ENCODE measurements at regions not wholly inside any gene's neighbourhood (a gene's known extent, or its start where the extent isn't known, plus 50 kb on each side); places are given as distances from the start of the nearest gene placed in this dataset.

GRCh38 chr7:12947465-12947864 is 260.0 kb downstream of the ARL4A start:
- H3K9ac ChIP-seq (ENCODE audit: insufficient read length), result no peak overlapping the region
- TF ChIP-seq EZH2 (IDR thresholded peaks at IDR 0.05) (no peak), FOXP2 (optimal IDR thresholded peaks at IDR 0.05; ENCODE audit: control extremely low read depth, extremely low read length, insufficient read depth) (no peak), POLR2AphosphoS5 (IDR thresholded peaks at IDR 0.05; ENCODE audit: borderline replicate concordance, low read depth, low read length) (no peak)
- H3K36me3 ChIP-seq (ENCODE audit: insufficient read depth, low read length), result no peaks in the 10 kb centered on the region
- no peak overlapping the region for H3K4me3 ChIP-seq
- H3K27ac ChIP-seq, result no peak overlapping the region
- no peak for DNase-seq (ENCODE audit: low read depth, low spot score)
- H3K9me3 ChIP-seq (ENCODE audit: low read depth, low read length), result no peaks in the 10 kb centered on the region

- Histone ChIP-seq H3K36me3 (ENCODE audit: insufficient read depth, low read length) (no peaks in the 10 kb centered on the region), H3K9ac (ENCODE audit: insufficient read length) (peak overlapping the region; percentile 16), H3K4me3 (peak overlapping the region; percentile 59), H3K27ac (peak overlapping the region; percentile 76), H3K9me3 (ENCODE audit: low read depth, low read length) (no peaks in the 10 kb centered on the region)
- peak; percentile 76 for DNase-seq (ENCODE audit: low read depth, low spot score)
- TF ChIP-seq POLR2AphosphoS5 (IDR thresholded peaks at IDR 0.05; ENCODE audit: borderline replicate concordance, low read depth, low read length) (no peak), EZH2 (IDR thresholded peaks at IDR 0.05) (no peak), FOXP2 (optimal IDR thresholded peaks at IDR 0.05; ENCODE audit: control extremely low read depth, extremely low read length, insufficient read depth) (peak; percentile 18)
Measured at GRCh38 chr7:12949060-12949931, 261.9 kb downstream of the ARL4A start.

- no peak overlapping the region for H3K4me3 ChIP-seq
- DNase-seq (ENCODE audit: low read depth, low spot score), result no peak
- no peak overlapping the region for H3K27ac ChIP-seq
- H3K9ac ChIP-seq (ENCODE audit: insufficient read length), result no peak overlapping the region
- no peaks in the 10 kb centered on the region for H3K36me3 ChIP-seq (ENCODE audit: insufficient read depth, low read length)
- H3K9me3 ChIP-seq (ENCODE audit: low read depth, low read length), result no peaks in the 10 kb centered on the region
- TF ChIP-seq FOXP2 (optimal IDR thresholded peaks at IDR 0.05; ENCODE audit: control extremely low read depth, extremely low read length, insufficient read depth) (no peak), EZH2 (IDR thresholded peaks at IDR 0.05) (no peak), POLR2AphosphoS5 (IDR thresholded peaks at IDR 0.05; ENCODE audit: borderline replicate concordance, low read depth, low read length) (no peak)
Measured at GRCh38 chr7:12951397-12951801, 264.0 kb downstream of the ARL4A start.

GRCh38 chr7:12954380-12955033 is 267.1 kb downstream of the ARL4A start:
- no peak for TF ChIP-seq EZH2 (IDR thresholded peaks at IDR 0.05)
- TF ChIP-seq FOXP2 (optimal IDR thresholded peaks at IDR 0.05; ENCODE audit: control extremely low read depth, extremely low read length, insufficient read depth), result no peak
- TF ChIP-seq POLR2AphosphoS5 (IDR thresholded peaks at IDR 0.05; ENCODE audit: borderline replicate concordance, low read depth, low read length), result no peak
- H3K27ac ChIP-seq, result peak overlapping the region; percentile 69; the same call in 1 of the 2 replicates
- 0 out of 2 replicates have a peak overlapping the region, but pooled peaks have one; percentile 26 for H3K4me3 ChIP-seq
- DNase-seq (ENCODE audit: low read depth, low spot score), result peak; percentile 45
- H3K9me3 ChIP-seq (ENCODE audit: low read depth, low read length), result no peaks in the 10 kb centered on the region
- no peak overlapping the region for H3K9ac ChIP-seq (ENCODE audit: insufficient read length)
- no peaks in the 10 kb centered on the region for H3K36me3 ChIP-seq (ENCODE audit: insufficient read depth, low read length)

- Histone ChIP-seq H3K27ac (peak overlapping the region; percentile 11; the same call in 1 of the 2 replicates), H3K9me3 (ENCODE audit: low read depth, low read length) (no peaks in the 10 kb centered on the region), H3K36me3 (ENCODE audit: insufficient read depth, low read length) (no peaks in the 10 kb centered on the region), H3K9ac (ENCODE audit: insufficient read length) (peak overlapping the region; percentile 19), H3K4me3 (peak overlapping the region; percentile 37; the same call in 1 of the 2 replicates)
- DNase-seq (ENCODE audit: low read depth, low spot score), result no peak
- TF ChIP-seq EZH2 (IDR thresholded peaks at IDR 0.05) (no peak), POLR2AphosphoS5 (IDR thresholded peaks at IDR 0.05; ENCODE audit: borderline replicate concordance, low read depth, low read length) (no peak), FOXP2 (optimal IDR thresholded peaks at IDR 0.05; ENCODE audit: control extremely low read depth, extremely low read length, insufficient read depth) (no peak)
Measured at GRCh38 chr7:12957487-12957886, 270.1 kb downstream of the ARL4A start.

- no peak overlapping the region for H3K27ac ChIP-seq
- TF ChIP-seq POLR2AphosphoS5 (IDR thresholded peaks at IDR 0.05; ENCODE audit: borderline replicate concordance, low read depth, low read length), result no peak
- no peak for TF ChIP-seq EZH2 (IDR thresholded peaks at IDR 0.05)
- TF ChIP-seq FOXP2 (optimal IDR thresholded peaks at IDR 0.05; ENCODE audit: control extremely low read depth, extremely low read length, insufficient read depth), result no peak
- no peaks in the 10 kb centered on the region for H3K9me3 ChIP-seq (ENCODE audit: low read depth, low read length)
- DNase-seq (ENCODE audit: low read depth, low spot score), result no peak
- no peaks in the 10 kb centered on the region for H3K36me3 ChIP-seq (ENCODE audit: insufficient read depth, low read length)
- no peak overlapping the region for H3K4me3 ChIP-seq
- H3K9ac ChIP-seq (ENCODE audit: insufficient read length), result no peak overlapping the region
Measured at GRCh38 chr7:12961910-12962480, 274.6 kb downstream of the ARL4A start.

GRCh38 chr7:12963435-12963834 is 276.0 kb downstream of the ARL4A start:
- no peak for DNase-seq (ENCODE audit: low read depth, low spot score)
- H3K9ac ChIP-seq (ENCODE audit: insufficient read length), result no peak overlapping the region
- no peak overlapping the region for H3K27ac ChIP-seq
- no peak overlapping the region for H3K4me3 ChIP-seq
- no peaks in the 10 kb centered on the region for H3K9me3 ChIP-seq (ENCODE audit: low read depth, low read length)
- TF ChIP-seq FOXP2 (optimal IDR thresholded peaks at IDR 0.05; ENCODE audit: control extremely low read depth, extremely low read length, insufficient read depth) (no peak), EZH2 (IDR thresholded peaks at IDR 0.05) (no peak), POLR2AphosphoS5 (IDR thresholded peaks at IDR 0.05; ENCODE audit: borderline replicate concordance, low read depth, low read length) (no peak)
- H3K36me3 ChIP-seq (ENCODE audit: insufficient read depth, low read length), result no peaks in the 10 kb centered on the region

GRCh38 chr7:12964836-12965235 is 277.4 kb downstream of the ARL4A start:
- H3K9me3 ChIP-seq (ENCODE audit: low read depth, low read length), result no peaks in the 10 kb centered on the region
- no peak overlapping the region for H3K27ac ChIP-seq
- no peak for TF ChIP-seq POLR2AphosphoS5 (IDR thresholded peaks at IDR 0.05; ENCODE audit: borderline replicate concordance, low read depth, low read length)
- no peak for TF ChIP-seq EZH2 (IDR thresholded peaks at IDR 0.05)
- TF ChIP-seq FOXP2 (optimal IDR thresholded peaks at IDR 0.05; ENCODE audit: control extremely low read depth, extremely low read length, insufficient read depth), result no peak
- H3K36me3 ChIP-seq (ENCODE audit: insufficient read depth, low read length), result no peaks in the 10 kb centered on the region
- no peak for DNase-seq (ENCODE audit: low read depth, low spot score)
- H3K4me3 ChIP-seq, result no peak overlapping the region
- no peak overlapping the region for H3K9ac ChIP-seq (ENCODE audit: insufficient read length)
